Adrenal gland (tissue), 9 donors: ENCODE measurements at regions not wholly inside any gene's neighbourhood (a gene's known extent, or its start where the extent isn't known, plus 50 kb on each side); places are given as distances from the start of the nearest gene placed in this dataset.

Source experiments
- DNase-seq, 7 donors: peaks; one replicate each; pipeline ENCODE4 v3.0.0-alpha.2; 2019 to 2020
- H3K27ac ChIP-seq, 5 donors: fragments of 200-600 bp; sonication (generic) in 4 of 5; 1 replicate in 3 of 5; 2 replicates in 2 of 5; pipeline versions ENCODE4 v1.5.1 to v1.8.0; 2016 to 2020; ENCODE audit warnings: mild to moderate bottlenecking in 1 of 5
- H3K27me3 ChIP-seq: fragments of 200-600 bp; 2 replicates; pipeline ENCODE4 v1.8.0; 2021
- H3K36me3 ChIP-seq, 2 donors: fragments of 200-600 bp; replicated peaks in 1 of 2; 1 replicate in 1 of 2; 2 replicates in 1 of 2; pipeline versions ENCODE4 v1.5.1 to v1.8.0; 2018 to 2022
- H3K4me1 ChIP-seq, 2 donors: fragments of 200-600 bp; replicated peaks in 1 of 2; 1 replicate in 1 of 2; 2 replicates in 1 of 2; pipeline versions ENCODE4 v1.5.1 to v1.8.0; 2018 to 2021
- H3K4me3 ChIP-seq, 4 donors: fragments of 200-600 bp; sonication (generic) in 3 of 4; one replicate each; pipeline ENCODE4 v1.5.1; 2016 to 2018
- H3K9me3 ChIP-seq, 3 donors: fragments of 200-600 bp; sonication (generic) in 1 of 3; replicated peaks in 1 of 3; 1 replicate in 2 of 3; 2 replicates in 1 of 3; pipeline versions ENCODE4 v1.5.1 to v1.8.0; 2016 to 2021
- CTCF ChIP-seq, 6 experiments: fragments of 450-650 bp in 4 of 6; fragments of 200-600 bp in 2 of 6; sonication (generic) in 1 of 6; IDR thresholded peaks; 1 replicate in 5 of 6; 2 replicates in 1 of 6; pipeline versions ENCODE4 v1.5.1 to v1.8.0; 2016 to 2021; ENCODE audit warnings: antibody characterized with exemption in 6 of 6, mild to moderate bottlenecking in 2 of 6, moderate library complexity in 1 of 6
- POLR2A ChIP-seq, 2 donors: fragments of 450-650 bp; IDR thresholded peaks; one replicate each; pipeline ENCODE4 v1.6.1; 2017; ENCODE audit warnings: antibody characterized with exemption in 2 of 2, mild to moderate bottlenecking in 2 of 2, moderate library complexity in 1 of 2
- WGBS, 4 donors: extraction: QIAGEN DNeasy Blood & Tissue Kit in 2 of 4; methylation state at CpG; one replicate each; pipeline versions ENCODE4 v1.1.5 to v1.1.7; 2013 to 2017; 5-methylcytosine and 5-hydroxymethylcytosine counted together
- intact Hi-C, 2 donors: fragments of 100-400 bp; cut with DNase I; formaldehyde crosslinking; loops; one replicate each; pipeline versions ENCODE4 v1.14.1 to v1.15.0; 2022 to 2023
- donor health status: healthy with polysubstance abuse.
- donor health status: Bipolar disorder and iron deficiency.
- donor health status: DM: yes; HTN: yes; CAD: no.
- donor health status: DM: no; HTN: no; CAD: no.
- donor health status: DM: no; HTN: no; CAD: no.

- H3K4me1 ChIP-seq = no peaks in the 10 kb centered on the region
- no peak overlapping the region for H3K4me3 ChIP-seq
- no peak overlapping the region for H3K27ac ChIP-seq
- DNase-seq = no peak
- H3K9me3 ChIP-seq = no peaks in the 10 kb centered on the region
- intact Hi-C loops = no loop called here
- H3K27me3 ChIP-seq = no peaks in the 10 kb centered on the region
- no peak for TF ChIP-seq POLR2A (IDR thresholded peaks at IDR 0.05)
- no peaks in the 10 kb centered on the region for H3K36me3 ChIP-seq
These were observed 290.3 kb upstream of the SGCD start for GRCh38 chr5:156036640-156037039.

DNA sequence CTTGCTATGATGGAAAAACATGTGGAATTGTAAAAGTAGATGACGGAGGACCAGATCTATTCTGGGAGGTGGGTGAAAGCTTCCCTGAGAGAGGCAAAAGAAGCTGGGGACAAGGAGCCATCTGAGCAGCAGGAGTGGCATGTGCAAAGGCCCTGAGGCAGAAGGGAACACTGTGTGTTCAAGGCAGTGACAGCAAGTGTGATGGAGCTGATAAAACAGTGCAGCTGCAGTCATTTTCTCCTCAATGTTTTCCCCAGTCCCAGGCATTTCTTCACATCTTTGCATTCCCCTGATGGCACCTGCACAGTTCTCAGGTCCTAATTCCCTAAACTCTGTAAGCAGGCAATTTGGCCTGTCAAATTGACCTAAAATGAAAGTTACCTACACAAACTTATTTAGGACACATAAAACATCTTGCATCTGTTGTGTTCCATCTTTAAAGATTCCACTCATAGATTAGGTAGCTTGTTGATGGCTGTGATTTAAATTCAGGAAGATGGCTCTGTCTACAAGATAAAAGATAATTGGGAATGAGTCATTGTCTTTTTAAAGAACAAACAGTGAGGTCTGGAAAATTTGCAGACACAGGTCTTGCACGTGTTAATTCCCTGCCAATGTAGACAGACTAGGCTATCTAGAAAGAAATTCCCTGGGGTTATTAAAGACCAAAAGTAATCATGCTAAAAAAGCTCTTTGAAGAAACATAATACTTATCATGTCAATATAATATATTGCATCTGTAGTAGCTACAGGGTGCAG is 289.6 kb upstream of the SGCD start:
- no peak for TF ChIP-seq POLR2A (IDR thresholded peaks at IDR 0.05)
- Histone ChIP-seq H3K4me3 (no peak overlapping the region), H3K27ac (no peak overlapping the region), H3K27me3 (no peaks in the 10 kb centered on the region), H3K36me3 (no peaks in the 10 kb centered on the region), H3K9me3 (no peaks in the 10 kb centered on the region), H3K4me1 (no peaks in the 10 kb centered on the region)
- intact Hi-C loops = no loop called here
- WGBS, 4 donors = 49 to 66% (median 56%) methylated on average over 2 of the region's 2 CpGs
- DNase-seq = no peak

DNA sequence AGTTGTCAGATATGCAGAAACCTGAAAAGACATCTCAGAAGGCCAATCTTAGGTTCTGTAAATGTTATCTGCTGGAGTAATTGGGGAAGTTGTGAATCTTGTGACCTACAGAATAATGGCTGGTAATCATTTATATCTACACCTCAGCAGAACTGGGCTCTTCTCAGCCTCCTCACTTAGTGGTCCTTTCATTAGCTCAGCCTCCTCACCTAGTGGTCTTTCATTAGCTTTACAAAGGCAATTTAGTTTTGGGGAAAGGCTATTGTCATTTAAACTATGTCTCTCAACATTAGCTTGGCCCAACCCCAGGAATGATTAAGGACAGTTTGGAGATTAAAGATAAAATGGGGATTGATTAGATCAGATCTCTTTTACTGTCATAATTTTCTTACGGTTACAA is 284.2 kb upstream of the SGCD start:
- WGBS, 4 donors = 67 to 80% (median 73%) methylated on average over 1 of the region's 1 CpG
- TF ChIP-seq POLR2A (IDR thresholded peaks at IDR 0.05) (no peak), CTCF (IDR thresholded peaks at IDR 0.05) (no peak)

GRCh38 chr5:156043351-156043750 is 283.6 kb upstream of the SGCD start:
- Histone ChIP-seq H3K9me3 (no peaks in the 10 kb centered on the region), H3K36me3 (no peaks in the 10 kb centered on the region), H3K27ac (no peak overlapping the region), H3K4me3 (no peak overlapping the region), H3K27me3 (no peaks in the 10 kb centered on the region), H3K4me1 (no peaks in the 10 kb centered on the region)
- DNase-seq = no peak
- TF ChIP-seq POLR2A (IDR thresholded peaks at IDR 0.05) = no peak
- no peak for TF ChIP-seq CTCF (IDR thresholded peaks at IDR 0.05)
- intact Hi-C loops = no loop called here

More for the DNA sequence above, 284.2 kb upstream of the SGCD start:
- Histone ChIP-seq H3K9me3 (no peaks in the 10 kb centered on the region), H3K4me1 (no peaks in the 10 kb centered on the region), H3K36me3 (no peaks in the 10 kb centered on the region), H3K27me3 (no peaks in the 10 kb centered on the region), H3K27ac (no peak overlapping the region), H3K4me3 (no peak overlapping the region)
- no peak for DNase-seq
- intact Hi-C loops = no loop called here

- DNase-seq = no peak
- Histone ChIP-seq H3K9me3 (no peaks in the 10 kb centered on the region), H3K4me3 (no peak overlapping the region), H3K4me1 (no peaks in the 10 kb centered on the region), H3K27ac (no peak overlapping the region), H3K36me3 (no peaks in the 10 kb centered on the region), H3K27me3 (no peaks in the 10 kb centered on the region)
- TF ChIP-seq CTCF (IDR thresholded peaks at IDR 0.05) (no peak), POLR2A (IDR thresholded peaks at IDR 0.05) (no peak)
- 60 to 75% (median 71%) methylated on average over 2 to 3 of the region's 3 CpGs; no CpG with 5 or more reads in 1 of the 4 donors for WGBS, 4 donors
- intact Hi-C loops = no loop called here
These were observed 275.0 kb upstream of the SGCD start for GRCh38 chr5:156051972-156052371.
